Osteoblast (primary cell): ENCODE measurements at regions not wholly inside any gene's neighbourhood (a gene's known extent, or its start where the extent isn't known, plus 50 kb on each side); places are given as distances from the start of the nearest gene placed in this dataset.

Experiments used
- DNase-seq: peaks from one replicate; pipeline ENCODE4 v3.0.0; 2011; ENCODE audit warnings: low spot score, mixed read lengths; ENCODE audit not compliant: insufficient read length; ENCODE audit errors: missing footprints
- H2AFZ ChIP-seq: 2 replicates; pipeline ENCODE4 v1.6.0; 2011; ENCODE audit warnings: mild to moderate bottlenecking, low read length
- H3K27ac ChIP-seq: 2 replicates; pipeline ENCODE4 v1.5.1; 2011; ENCODE audit warnings: mild to moderate bottlenecking, low read depth, low read length, moderate library complexity
- H3K27me3 ChIP-seq: 2 replicates; pipeline ENCODE4 v1.6.0; 2012; ENCODE audit warnings: mild to moderate bottlenecking, control low read depth, inconsistent platforms, low read length, moderate library complexity; ENCODE audit not compliant: insufficient read depth
- H3K36me3 ChIP-seq: 2 replicates; pipeline ENCODE4 v1.5.1; 2011; ENCODE audit warnings: mild to moderate bottlenecking, low read length, control low read depth, moderate library complexity; ENCODE audit not compliant: insufficient read depth
- H3K4me1 ChIP-seq: 2 replicates; pipeline ENCODE4 v1.5.1; 2011; ENCODE audit warnings: mild to moderate bottlenecking, low read length, control low read depth, moderate library complexity; ENCODE audit not compliant: insufficient read depth
- H3K4me2 ChIP-seq: 2 replicates; pipeline ENCODE4 v1.6.0; 2011; ENCODE audit warnings: mild to moderate bottlenecking, low read length; ENCODE audit not compliant: insufficient read depth
- H3K4me3 ChIP-seq: fragments of 200-600 bp; sonication (generic); 3 replicates; pipeline ENCODE4 v1.5.1; 2012; ENCODE audit warnings: mild to moderate bottlenecking, low read length, inconsistent platforms; ENCODE audit not compliant: insufficient read depth
- H3K79me2 ChIP-seq: 2 replicates; pipeline ENCODE4 v1.6.0; 2012; ENCODE audit warnings: mild to moderate bottlenecking, low read length, control low read depth, inconsistent platforms; ENCODE audit not compliant: insufficient read depth
- H3K9me3 ChIP-seq: 2 replicates; pipeline ENCODE4 v1.5.1; 2011; ENCODE audit warnings: low read depth, low read length, control low read depth
- H4K20me1 ChIP-seq: 2 replicates; pipeline ENCODE4 v1.6.0; 2012; ENCODE audit warnings: mild to moderate bottlenecking, low read length, control low read depth; ENCODE audit not compliant: insufficient read depth
- CTCF ChIP-seq: IDR thresholded peaks from 2 replicates; pipeline ENCODE4 v1.5.1; 2011; ENCODE audit warnings: mild to moderate bottlenecking, low read depth, low read length, moderate library complexity; ENCODE audit errors: extremely low read depth

- Histone ChIP-seq H3K4me2 (no peak overlapping the region), H3K9me3 (no peaks in the 10 kb centered on the region), H2AFZ (no peak overlapping the region), H3K4me3 (no peak overlapping the region), H3K36me3 (no peaks in the 10 kb centered on the region), H3K79me2 (no peaks in the 10 kb centered on the region), H3K4me1 (peaks cover 37% of the 10 kb centered on the region), H3K27me3 (no peaks in the 10 kb centered on the region), H3K27ac (peak overlapping the region; percentile 99), H4K20me1 (no peaks in the 10 kb centered on the region)
- DNase-seq, result peak; percentile 34
- TF ChIP-seq CTCF, result no peak
Observed at GRCh38 chr10:44295644-44296241, 89.2 kb downstream of the CXCL12 start.

- no peak for TF ChIP-seq CTCF
- H3K27ac ChIP-seq, result peak overlapping the region; percentile 99
Observed at GRCh38 chr10:44294726-44295412, 90.0 kb downstream of the CXCL12 start.

GRCh38 chr10:44293842-44294241, 91.1 kb downstream of the CXCL12 start:
- Histone ChIP-seq H3K36me3 (no peaks in the 10 kb centered on the region), H4K20me1 (no peaks in the 10 kb centered on the region), H3K4me1 (peaks cover 28% of the 10 kb centered on the region), H3K27me3 (no peaks in the 10 kb centered on the region), H3K4me2 (peak overlapping the region; percentile 68), H3K27ac (peak overlapping the region; percentile 99), H3K9me3 (no peaks in the 10 kb centered on the region), H2AFZ (peak overlapping the region; percentile 73), H3K79me2 (no peaks in the 10 kb centered on the region), H3K4me3 (peak overlapping the region; percentile 52)
- DNase-seq, result peak; percentile 93
- TF ChIP-seq CTCF, result no peak

More at GRCh38 chr10:44294726-44295412, 90.0 kb downstream of the CXCL12 start:
- H3K79me2 ChIP-seq, result no peaks in the 10 kb centered on the region
- H3K36me3 ChIP-seq, result no peaks in the 10 kb centered on the region
- H3K4me2 ChIP-seq, result peak overlapping the region; percentile 68
- no peaks in the 10 kb centered on the region for H4K20me1 ChIP-seq
- no peak overlapping the region for H3K4me3 ChIP-seq
- DNase-seq, result peak; percentile 80
- H2AFZ ChIP-seq, result no peak overlapping the region
- H3K4me1 ChIP-seq, result peaks cover 28% of the 10 kb centered on the region
- no peaks in the 10 kb centered on the region for H3K9me3 ChIP-seq
- H3K27me3 ChIP-seq, result no peaks in the 10 kb centered on the region

- H3K4me2 ChIP-seq, result peak overlapping the region; percentile 68
- TF ChIP-seq CTCF, result no peak
- H3K4me1 ChIP-seq, result peaks cover 28% of the 10 kb centered on the region
- H3K27ac ChIP-seq, result peak overlapping the region; percentile 99
- no peaks in the 10 kb centered on the region for H3K9me3 ChIP-seq
- H3K27me3 ChIP-seq, result no peaks in the 10 kb centered on the region
- peak; percentile 72 for DNase-seq
- H3K79me2 ChIP-seq, result no peaks in the 10 kb centered on the region
- no peaks in the 10 kb centered on the region for H4K20me1 ChIP-seq
- H2AFZ ChIP-seq, result peak overlapping the region; percentile 73
- H3K4me3 ChIP-seq, result peak overlapping the region; percentile 52
- no peaks in the 10 kb centered on the region for H3K36me3 ChIP-seq
Observed at GRCh38 chr10:44293306-44293778, 91.6 kb downstream of the CXCL12 start.
